ENCODE measurements at regions not wholly inside any gene's neighbourhood (a gene's known extent, or its start where the extent isn't known, plus 50 kb on each side); places are given as distances from the start of the nearest gene placed in this dataset.

GRCh38 chr14:41313196-41313595 lies 293.5 kb upstream of the LRFN5 start:
- TF ChIP-seq MAX (IDR thresholded peaks at IDR 0.05) (no peak), CTCF (IDR thresholded peaks at IDR 0.05; ENCODE audit: low read depth, low read length, missing input control) (no peak), REST (IDR thresholded peaks at IDR 0.05) (no peak), SP1 (IDR thresholded peaks at IDR 0.05) (no peak), RXRA (IDR thresholded peaks at IDR 0.05) (no peak), ATF3 (IDR thresholded peaks at IDR 0.05) (no peak), YY1 (IDR thresholded peaks at IDR 0.05) (no peak), JUND (IDR thresholded peaks at IDR 0.05) (no peak), GABPA (IDR thresholded peaks at IDR 0.05 in 1 of 2, conservative IDR thresholded peaks at IDR 0.05 in 1 of 2) (no peak), HNF4A (conservative IDR thresholded peaks at IDR 0.05) (no peak)
